ENCODE measurements at regions not wholly inside any gene's neighbourhood (a gene's known extent, or its start where the extent isn't known, plus 50 kb on each side); places are given as distances from the start of the nearest gene placed in this dataset.

- Histone ChIP-seq H3K9ac (replicated peaks; ENCODE audit: extremely low read depth, insufficient read depth, low read length) (no peak overlapping the region), H3K9me3 (replicated peaks; ENCODE audit: control insufficient read depth, insufficient read depth, low read length) (no peaks in the 10 kb centered on the region), H3K9me1 (replicated peaks; ENCODE audit: control insufficient read depth, extremely low read depth, insufficient read depth, low read length) (no peaks in the 10 kb centered on the region), H4K20me1 (replicated peaks; ENCODE audit: control insufficient read depth, extremely low read depth, insufficient read depth, low read length) (no peaks in the 10 kb centered on the region), H3K36me3 (ENCODE audit: control insufficient read depth in 2 of 2, extremely low read depth in 1 of 2, insufficient read depth in 2 of 2, low read length in 2 of 2) (no peaks in the 10 kb centered on the region), H3K27ac (ENCODE audit: insufficient read depth, low read depth, low read length) (no peak overlapping the region), H3K79me2 (ENCODE audit: control insufficient read depth, insufficient read depth, low read length) (no peaks in the 10 kb centered on the region), H3K27me3 (ENCODE audit: control insufficient read depth in 2 of 2, insufficient read depth in 2 of 2, low read length in 2 of 2) (no peaks in the 10 kb centered on the region), H3K4me2 (ENCODE audit: insufficient read depth, low read length) (no peak overlapping the region), H3K4me1 (ENCODE audit: control insufficient read depth, extremely low read depth, insufficient read depth, low read length) (peaks cover 9% of the 10 kb centered on the region), H3K4me3 (replicated peaks in 1 of 3; ENCODE audit: insufficient read depth in 1 of 3, low read depth in 1 of 3, low read length in 3 of 3) (no peak overlapping the region), H2AFZ (ENCODE audit: low read depth, low read length) (no peak overlapping the region)
- intact Hi-C loops (cut with micrococcal nuclease) (no loop called here), dilution Hi-C loops (cut with MboI; ENCODE audit: extremely low pct_ligation_motif_present, low sequenced_read_pairs) (no loop called here)
- DNase-seq (ENCODE audit: low read depth, low spot score): no peak
- no peak for TF ChIP-seq GATA2 (IDR thresholded peaks at IDR 0.05; ENCODE audit: insufficient read depth, insufficient read length, low read depth, low read length)
- no peak for TF ChIP-seq MAX (IDR thresholded peaks at IDR 0.05; ENCODE audit: insufficient read depth, insufficient read length)
- no peak for TF ChIP-seq FOS (IDR thresholded peaks at IDR 0.05; ENCODE audit: borderline replicate concordance, insufficient read depth, low read length)
- TF ChIP-seq JUN (IDR thresholded peaks at IDR 0.05; ENCODE audit: borderline replicate concordance, insufficient read depth, insufficient read length, low read depth): no peak
- no peak for TF ChIP-seq POLR2AphosphoS5 (IDR thresholded peaks at IDR 0.05; ENCODE audit: insufficient read depth, low read depth, low read length)
- no peak for TF ChIP-seq CTCF (IDR thresholded peaks at IDR 0.05; ENCODE audit: extremely low read depth in 1 of 2, insufficient read depth in 1 of 2, low read depth in 1 of 2, low read length in 2 of 2)
- BruUV-seq (replicated peaks): no TSS peak
- no peak for FAIRE-seq
- ChIA-PET POLR2A (interaction anchor here (1.2 kb wide), 1 partner anchor 101 kb away, joined by 4 read pairs; no protein-coding TSS in a partner anchor), CTCF (interaction anchor here (1.7 to 2.2 kb wide), 3 partner anchors 8 to 24 kb away, joined by 5 to 6 read pairs (median 5); no protein-coding TSS in a partner anchor)
Measured at GRCh38 chr3:153060346-153060745, 101.7 kb upstream of the RAP2B start.
